Smooth muscle cell (in vitro differentiated cells): ENCODE measurements at regions not wholly inside any gene's neighbourhood (a gene's known extent, or its start where the extent isn't known, plus 50 kb on each side); places are given as distances from the start of the nearest gene placed in this dataset.

Source experiments
- DNase-seq: peaks from one replicate; lab custom pipeline; 2025; ENCODE audit not compliant: unreplicated experiment; lab: John Stamatoyannopoulos, UW
- H2AFZ ChIP-seq: fragments of 200-600 bp; sonication (generic); 2 replicates; pipeline ENCODE4 v1.6.0; 2016; ENCODE audit warnings: antibody characterized with exemption, low read depth, mild to moderate bottlenecking
- H3F3A ChIP-seq: fragments of 200-600 bp; sonication (generic); 2 replicates; pipeline ENCODE4 v1.6.0; 2017; ENCODE audit warnings: antibody characterized with exemption, low read depth
- H3K27ac ChIP-seq: fragments of 200-600 bp; sonication (generic); 2 replicates; pipeline ENCODE4 v1.5.1; 2016; ENCODE audit warnings: low read depth, mild to moderate bottlenecking
- H3K27me3 ChIP-seq: fragments of 200-600 bp; sonication (generic); 2 replicates; pipeline ENCODE4 v1.6.1; 2016; ENCODE audit warnings: low read depth, mild to moderate bottlenecking
- H3K36me3 ChIP-seq: fragments of 200-600 bp; sonication (generic); 2 replicates; pipeline ENCODE4 v1.5.1; 2016; ENCODE audit warnings: low read depth
- H3K4me1 ChIP-seq: fragments of 200-600 bp; sonication (generic); 2 replicates; pipeline ENCODE4 v1.5.1; 2016; ENCODE audit warnings: low read depth
- H3K4me2 ChIP-seq: fragments of 200-600 bp; sonication (generic); 2 replicates; pipeline ENCODE4 v1.6.0; 2016; ENCODE audit warnings: mild to moderate bottlenecking
- H3K4me3 ChIP-seq: fragments of 200-600 bp; sonication (generic); 2 replicates; pipeline ENCODE4 v1.5.1; 2016; ENCODE audit warnings: mild to moderate bottlenecking
- H3K79me2 ChIP-seq: fragments of 200-600 bp; sonication (generic); 2 replicates; pipeline ENCODE4 v1.6.0; 2016; ENCODE audit warnings: low read depth, mild to moderate bottlenecking
- H3K9ac ChIP-seq: fragments of 200-600 bp; sonication (generic); 2 replicates; pipeline ENCODE4 v1.6.0; 2016; ENCODE audit warnings: low read depth
- H3K9me3 ChIP-seq: fragments of 200-600 bp; sonication (generic); replicated peaks from 2 replicates; pipeline ENCODE4 v1.5.1; 2016; ENCODE audit warnings: low read depth
- H4K20me1 ChIP-seq: fragments of 200-600 bp; sonication (generic); 2 replicates; pipeline ENCODE4 v1.6.0; 2016; ENCODE audit warnings: low read depth
- CTCF ChIP-seq: fragments of 200-600 bp; sonication (generic); IDR thresholded peaks from 2 replicates; pipeline ENCODE4 v1.5.1; 2017; ENCODE audit warnings: borderline replicate concordance, mild to moderate bottlenecking, antibody characterized with exemption; ENCODE audit not compliant: insufficient read depth, poor library complexity, severe bottlenecking
- WGBS: methylation state at CpG from one replicate; pipeline ENCODE4 v1.1.7; 2016; ENCODE audit warnings: low lambda C conversion rate; 5-methylcytosine and 5-hydroxymethylcytosine counted together

- Histone ChIP-seq H3K79me2 (no peaks in the 10 kb centered on the region), H3K4me3 (no peak overlapping the region), H3K9me3 (no peaks in the 10 kb centered on the region), H2AFZ (no peak overlapping the region), H4K20me1 (no peaks in the 10 kb centered on the region), H3K27me3 (no peaks in the 10 kb centered on the region), H3K4me2 (no peak overlapping the region), H3K4me1 (peaks cover 16% of the 10 kb centered on the region), H3K9ac (no peak overlapping the region), H3K36me3 (no peaks in the 10 kb centered on the region), H3F3A (no peaks in the 10 kb centered on the region), H3K27ac (no peak overlapping the region)
- TF ChIP-seq CTCF, result no peak
- DNase-seq, result no peak
These were observed 109.1 kb upstream of the PLXNC1 start for GRCh38 chr12:94039199-94039840.

GRCh38 chr12:94039914-94040313 is 108.5 kb upstream of the PLXNC1 start:
- no peak for TF ChIP-seq CTCF
- no peak for DNase-seq
- H3K9me3 ChIP-seq, result no peaks in the 10 kb centered on the region
- H3K4me3 ChIP-seq, result no peak overlapping the region
- no peaks in the 10 kb centered on the region for H3K27me3 ChIP-seq
- H3F3A ChIP-seq, result no peaks in the 10 kb centered on the region
- no peaks in the 10 kb centered on the region for H4K20me1 ChIP-seq
- H3K36me3 ChIP-seq, result no peaks in the 10 kb centered on the region
- H3K79me2 ChIP-seq, result no peaks in the 10 kb centered on the region
- WGBS, result 94% methylated on average over 5 of the region's 5 CpGs
- no peak overlapping the region for H3K27ac ChIP-seq
- no peak overlapping the region for H3K4me2 ChIP-seq
- H3K9ac ChIP-seq, result no peak overlapping the region
- peaks cover 16% of the 10 kb centered on the region for H3K4me1 ChIP-seq
- no peak overlapping the region for H2AFZ ChIP-seq

GRCh38 chr12:94041850-94042249 is 106.5 kb upstream of the PLXNC1 start:
- DNase-seq, result no peak
- Histone ChIP-seq H3K36me3 (no peaks in the 10 kb centered on the region), H4K20me1 (no peaks in the 10 kb centered on the region), H3K4me1 (peaks cover 16% of the 10 kb centered on the region), H3K4me2 (no peak overlapping the region), H3K27ac (no peak overlapping the region), H3K9me3 (no peaks in the 10 kb centered on the region), H2AFZ (no peak overlapping the region), H3K9ac (no peak overlapping the region), H3K4me3 (no peak overlapping the region), H3K79me2 (no peaks in the 10 kb centered on the region), H3K27me3 (no peaks in the 10 kb centered on the region), H3F3A (no peaks in the 10 kb centered on the region)
- 33% methylated on average over 3 of the region's 3 CpGs for WGBS
- no peak for TF ChIP-seq CTCF

- Histone ChIP-seq H3K9ac (no peak overlapping the region), H3K36me3 (no peaks in the 10 kb centered on the region), H3K4me3 (no peak overlapping the region), H3F3A (no peaks in the 10 kb centered on the region), H3K79me2 (no peaks in the 10 kb centered on the region), H3K27me3 (no peaks in the 10 kb centered on the region), H4K20me1 (no peaks in the 10 kb centered on the region), H3K27ac (no peak overlapping the region), H3K9me3 (no peaks in the 10 kb centered on the region), H2AFZ (no peak overlapping the region), H3K4me2 (no peak overlapping the region), H3K4me1 (peaks cover 16% of the 10 kb centered on the region)
- 75% methylated on average over 4 of the region's 4 CpGs for WGBS
- TF ChIP-seq CTCF, result no peak
- no peak for DNase-seq
These were observed 106.1 kb upstream of the PLXNC1 start for GRCh38 chr12:94042321-94042720.
